K562 (cell line): ENCODE measurements at regions not wholly inside any gene's neighbourhood (a gene's known extent, or its start where the extent isn't known, plus 50 kb on each side); places are given as distances from the start of the nearest gene placed in this dataset.

Experiments
- AFF4 ChIP-seq: sonication (generic); formaldehyde crosslinking; IDR thresholded peaks from 2 replicates; pipeline ENCODE4 v1.8.0; 2023; ENCODE audit warnings: mild to moderate bottlenecking, missing genetic modification reagents
- E2F4 ChIP-seq: sonication (generic); formaldehyde crosslinking; IDR thresholded peaks from 2 replicates; pipeline ENCODE4 v1.8.0; 2022; ENCODE audit warnings: mild to moderate bottlenecking, low read depth, missing genetic modification reagents
- HSF4 ChIP-seq: fragments of 250-450 bp; sonication (Bioruptor Pico); IDR thresholded peaks from 2 replicates; pipeline ENCODE4 v2.1.2; 2022; ENCODE audit warnings: mild to moderate bottlenecking, moderate library complexity, borderline replicate concordance
- KLF16 ChIP-seq: IDR thresholded peaks from 2 replicates; pipeline ENCODE4 v1.6.1; 2016; ENCODE audit warnings: antibody characterized with exemption
- LARP7 ChIP-seq: fragments of 450-650 bp; IDR thresholded peaks from 2 replicates; pipeline ENCODE4 v1.6.1; 2016
- POLR2AphosphoS2 ChIP-seq: IDR thresholded peaks from 2 replicates; pipeline ENCODE4 v1.6.1; 2012; ENCODE audit warnings: low read length, improper control_type of control experiment
- POLR2AphosphoS5 ChIP-seq: IDR thresholded peaks from 2 replicates; pipeline ENCODE4 v1.6.1; 2011; ENCODE audit warnings: mild to moderate bottlenecking, low read depth, low read length, moderate library complexity; ENCODE audit not compliant: control insufficient read depth, insufficient read depth
- RAD21 ChIP-seq, 2 experiments: fragments of 250-450 bp in 1 of 2; fragments of 450-650 bp in 1 of 2; sonication (Bioruptor Pico) in 1 of 2; formaldehyde crosslinking in 1 of 2; IDR thresholded peaks in 1 of 2; conservative IDR thresholded peaks in 1 of 2; 2 replicates each; pipeline versions ENCODE4 v1.4.0 to v1.8.0; 2020 to 2022; ENCODE audit warnings: mild to moderate bottlenecking in 2 of 2, moderate library complexity in 1 of 2
- ZNF140 ChIP-seq: fragments of 250-450 bp; sonication (Bioruptor Pico); IDR thresholded peaks from 2 replicates; pipeline ENCODE4 v1.8.0; 2021; ENCODE audit warnings: moderate library complexity, mild to moderate bottlenecking, inconsistent platforms
- ZNF655 ChIP-seq: fragments of 250-450 bp; sonication (Bioruptor Pico); IDR thresholded peaks from 2 replicates; pipeline ENCODE4 v1.5.0; 2021

DNA sequence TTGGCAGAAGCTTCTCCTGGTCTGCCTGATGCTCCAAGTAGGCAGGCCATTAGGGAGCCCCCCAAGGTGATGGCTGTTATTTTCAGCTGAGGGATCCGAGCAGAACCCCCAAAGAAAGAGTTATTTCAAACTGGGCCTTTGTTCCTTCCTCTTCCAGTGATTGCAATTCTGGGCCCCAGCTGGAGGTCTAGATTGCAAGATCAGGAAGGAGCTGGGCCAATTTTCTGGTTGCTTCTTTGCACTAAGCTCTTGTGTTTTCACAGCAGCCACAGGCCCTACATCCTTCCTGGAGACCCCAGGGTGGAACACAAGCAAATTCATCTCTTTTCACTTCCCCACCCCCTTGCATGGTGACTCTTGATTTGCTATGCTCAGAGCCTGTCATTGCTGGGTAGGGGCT, 215.0 kb downstream of the SEMA6A start:
- TF ChIP-seq KLF16 (no peak), LARP7 (no peak), HSF4 (no peak), ZNF655 (CRISPR knock-in tag) (no peak), POLR2AphosphoS2 (no peak), RAD21 (CRISPR knock-in tag; conservative IDR thresholded peaks at IDR 0.05 in 1 of 2, IDR thresholded peaks at IDR 0.05 in 1 of 2) (no peak), AFF4 (CRISPR knock-in tag) (no peak), POLR2AphosphoS5 (no peak), ZNF140 (CRISPR knock-in tag) (no peak), E2F4 (CRISPR knock-in tag) (no peak)
